ENCODE measurements at regions not wholly inside any gene's neighbourhood (a gene's known extent, or its start where the extent isn't known, plus 50 kb on each side); places are given as distances from the start of the nearest gene placed in this dataset.
"Not testable (repeated sequence)": the region's sequence is repeated elsewhere in the genome, so short reads cannot be mapped to it uniquely, and the experiment has no call there.

GRCh38 chr16:29307598-29308507, 98.7 kb downstream of the NPIPB11 start:
- no peak overlapping the region for H3K4me3 Mint-ChIP-seq
- H3K4me1 Mint-ChIP-seq = peaks cover 18% of the 10 kb centered on the region
- peak overlapping the region; percentile 72 for H3K27ac Mint-ChIP-seq
- ATAC-seq = no peak
- H3K36me3 Mint-ChIP-seq = no peaks in the 10 kb centered on the region
- no peaks in the 10 kb centered on the region for H3K9me3 Mint-ChIP-seq
- H3K27me3 Mint-ChIP-seq = no peaks in the 10 kb centered on the region

- H3K4me3 Mint-ChIP-seq = no peak overlapping the region
- no peak for ATAC-seq
- H3K4me1 Mint-ChIP-seq = peaks cover 18% of the 10 kb centered on the region
- peaks cover 5% of the 10 kb centered on the region for H3K36me3 Mint-ChIP-seq
- H3K9me3 Mint-ChIP-seq = no peaks in the 10 kb centered on the region
- H3K27ac Mint-ChIP-seq = peak overlapping the region; percentile 72
- no peaks in the 10 kb centered on the region for H3K27me3 Mint-ChIP-seq
Observed at GRCh38 chr16:29306943-29307597, 99.4 kb downstream of the NPIPB11 start.

DNA sequence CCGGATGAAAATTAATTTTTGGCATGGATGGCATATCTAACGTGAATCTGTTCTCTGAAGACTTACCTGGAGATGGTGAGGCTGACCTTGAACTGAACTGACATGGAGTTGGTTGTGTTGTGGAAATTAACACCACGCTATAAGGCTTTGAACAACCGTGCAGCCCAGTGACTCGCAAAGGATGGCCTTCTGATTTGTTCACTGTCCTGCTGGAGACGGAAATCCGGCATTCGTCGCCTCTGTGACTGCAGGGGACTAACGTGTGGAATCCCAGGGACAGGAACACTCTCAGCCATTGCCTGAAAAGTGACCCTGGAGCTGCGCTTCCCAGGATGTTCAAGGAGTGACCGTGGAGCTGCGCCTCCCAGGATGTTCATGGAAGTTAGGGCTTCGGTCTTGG, 100.3 kb downstream of the NPIPB11 start:
- H3K36me3 Mint-ChIP-seq = peaks cover 5% of the 10 kb centered on the region
- H3K4me3 Mint-ChIP-seq = no peak overlapping the region
- H3K27me3 Mint-ChIP-seq = no peaks in the 10 kb centered on the region
- no peak overlapping the region for H3K27ac Mint-ChIP-seq
- no peaks in the 10 kb centered on the region for H3K9me3 Mint-ChIP-seq
- H3K4me1 Mint-ChIP-seq = peaks cover 18% of the 10 kb centered on the region
- no peak for ATAC-seq

GRCh38 chr16:29305018-29305417, 101.5 kb downstream of the NPIPB11 start:
- not testable (repeated sequence) for H3K9me3 Mint-ChIP-seq, H3K4me3 Mint-ChIP-seq, H3K27ac Mint-ChIP-seq, H3K27me3 Mint-ChIP-seq, ATAC-seq, H3K36me3 Mint-ChIP-seq
- peaks cover 18% of the 10 kb centered on the region for H3K4me1 Mint-ChIP-seq

DNA sequence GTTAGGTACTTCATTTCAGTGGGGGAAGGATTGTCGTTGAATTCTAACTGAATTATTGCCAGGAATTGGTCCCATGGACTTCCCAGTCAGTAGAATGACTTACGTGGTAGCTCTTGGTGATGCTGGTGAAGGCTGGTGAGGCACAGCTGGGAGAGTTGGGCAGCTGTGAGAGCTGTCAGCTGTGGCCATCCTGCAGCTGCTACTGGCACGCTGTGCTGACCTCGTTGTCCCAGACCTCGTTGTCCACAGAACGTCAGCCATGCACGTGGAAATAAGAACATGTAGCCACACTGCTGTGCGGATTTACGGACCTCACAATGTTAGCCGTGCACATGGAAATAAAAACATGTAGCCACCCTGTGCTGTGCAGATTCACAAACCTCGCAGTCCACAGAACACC, 102.3 kb downstream of the NPIPB11 start:
- Mint-ChIP-seq H3K4me3 (no peak overlapping the region), H3K4me1 (peaks cover 15% of the 10 kb centered on the region), H3K36me3 (peaks cover 5% of the 10 kb centered on the region), H3K27ac (no peak overlapping the region), H3K9me3 (no peaks in the 10 kb centered on the region), H3K27me3 (no peaks in the 10 kb centered on the region)
- no peak for ATAC-seq

- no peak for ATAC-seq
- no peak overlapping the region for H3K4me3 Mint-ChIP-seq
- no peaks in the 10 kb centered on the region for H3K27me3 Mint-ChIP-seq
- H3K36me3 Mint-ChIP-seq = peaks cover 5% of the 10 kb centered on the region
- H3K27ac Mint-ChIP-seq = no peak overlapping the region
- peaks cover 8% of the 10 kb centered on the region for H3K4me1 Mint-ChIP-seq
- peaks cover 3% of the 10 kb centered on the region for H3K9me3 Mint-ChIP-seq
Observed at GRCh38 chr16:29303520-29303919, 103.0 kb downstream of the NPIPB11 start.

- Mint-ChIP-seq H3K4me1 (peaks cover 6% of the 10 kb centered on the region), H3K27me3 (no peaks in the 10 kb centered on the region)
- no peak for ATAC-seq
Observed at GRCh38 chr16:29302976-29303375, 103.5 kb downstream of the NPIPB11 start.

GRCh38 chr16:29302433-29302832, 104.1 kb downstream of the NPIPB11 start:
- not testable (repeated sequence) for ATAC-seq, H3K27me3 Mint-ChIP-seq, H3K36me3 Mint-ChIP-seq, H3K9me3 Mint-ChIP-seq, H3K4me3 Mint-ChIP-seq, H3K27ac Mint-ChIP-seq, H3K4me1 Mint-ChIP-seq

More at GRCh38 chr16:29302976-29303375, 103.5 kb downstream of the NPIPB11 start:
- Mint-ChIP-seq H3K36me3 (peaks cover 5% of the 10 kb centered on the region), H3K9me3 (peaks cover 6% of the 10 kb centered on the region), H3K4me3 (no peak overlapping the region), H3K27ac (no peak overlapping the region)

- H3K36me3 Mint-ChIP-seq, H3K9me3 Mint-ChIP-seq, H3K27me3 Mint-ChIP-seq, H3K27ac Mint-ChIP-seq, ATAC-seq, H3K4me1 Mint-ChIP-seq, H3K4me3 Mint-ChIP-seq: not testable (repeated sequence)
Observed at GRCh38 chr16:29301662-29302285, 104.7 kb downstream of the NPIPB11 start.

DNA sequence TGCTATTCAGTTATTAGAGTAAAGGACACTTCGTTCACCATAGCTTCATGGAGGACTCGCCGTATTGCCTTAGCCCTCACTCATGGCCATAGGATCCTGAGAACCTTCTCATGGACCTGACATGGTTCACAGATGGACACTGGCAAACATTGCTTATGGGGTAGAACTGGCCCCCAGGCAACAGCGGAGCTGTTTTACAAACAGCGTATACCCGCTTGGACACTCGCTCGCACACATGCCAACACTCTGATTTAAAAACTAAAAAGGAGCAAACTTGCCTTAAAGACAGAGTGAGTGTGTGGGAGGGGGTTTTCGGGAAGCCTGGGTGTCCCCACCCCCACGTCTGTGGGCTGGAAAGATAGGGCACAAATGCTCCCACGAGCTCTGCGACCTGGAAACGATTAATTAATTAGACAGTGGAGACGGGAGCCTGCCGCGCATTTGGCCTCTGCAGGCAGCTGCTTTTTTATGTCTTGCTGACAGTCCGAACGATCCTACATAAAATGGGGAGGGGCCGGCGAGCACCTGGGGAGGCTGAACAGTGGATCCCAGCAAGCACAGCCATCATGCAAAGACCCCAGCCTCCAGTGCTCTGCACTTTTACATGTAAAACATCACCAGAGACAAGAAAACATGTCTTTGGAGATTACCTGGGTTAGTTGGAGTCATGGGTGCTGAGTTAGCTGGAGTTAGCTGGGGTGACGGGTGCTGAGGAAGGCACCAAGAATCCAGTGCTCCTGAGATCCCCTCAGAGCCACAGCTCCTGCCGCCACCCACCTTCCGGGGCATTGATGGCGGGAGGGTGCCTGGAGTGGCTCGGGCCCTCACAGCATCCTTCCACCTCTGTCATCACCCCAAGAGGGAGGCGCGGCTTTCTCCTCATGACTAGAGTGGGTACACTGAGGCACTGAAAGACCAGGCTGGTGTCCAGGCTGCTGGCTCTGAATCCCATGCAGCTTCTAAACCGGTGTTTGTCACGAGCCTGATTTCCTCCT, 105.7 kb downstream of the NPIPB11 start:
- not testable (repeated sequence) for H3K27ac Mint-ChIP-seq

GRCh38 chr16:29300030-29300491, 106.5 kb downstream of the NPIPB11 start:
- not testable (repeated sequence) for H3K27me3 Mint-ChIP-seq, H3K4me1 Mint-ChIP-seq, H3K27ac Mint-ChIP-seq, H3K36me3 Mint-ChIP-seq, H3K9me3 Mint-ChIP-seq, ATAC-seq, H3K4me3 Mint-ChIP-seq

More for the DNA sequence above, 105.7 kb downstream of the NPIPB11 start:
- H3K9me3 Mint-ChIP-seq, ATAC-seq, H3K36me3 Mint-ChIP-seq, H3K27me3 Mint-ChIP-seq, H3K4me3 Mint-ChIP-seq, H3K4me1 Mint-ChIP-seq: not testable (repeated sequence)

GRCh38 chr16:29298997-29299396, 107.5 kb downstream of the NPIPB11 start:
- ATAC-seq, H3K9me3 Mint-ChIP-seq, H3K27ac Mint-ChIP-seq, H3K27me3 Mint-ChIP-seq, H3K36me3 Mint-ChIP-seq, H3K4me3 Mint-ChIP-seq: not testable (repeated sequence)
- peaks cover 16% of the 10 kb centered on the region for H3K4me1 Mint-ChIP-seq

GRCh38 chr16:29298307-29298706, 108.2 kb downstream of the NPIPB11 start:
- not testable (repeated sequence) for H3K9me3 Mint-ChIP-seq, H3K27ac Mint-ChIP-seq, H3K36me3 Mint-ChIP-seq, ATAC-seq, H3K27me3 Mint-ChIP-seq, H3K4me3 Mint-ChIP-seq
- peaks cover 18% of the 10 kb centered on the region for H3K4me1 Mint-ChIP-seq

GRCh38 chr16:29297809-29298177, 108.7 kb downstream of the NPIPB11 start:
- H3K4me1 Mint-ChIP-seq = peaks cover 18% of the 10 kb centered on the region
- H3K36me3 Mint-ChIP-seq, H3K9me3 Mint-ChIP-seq, H3K4me3 Mint-ChIP-seq, H3K27me3 Mint-ChIP-seq, H3K27ac Mint-ChIP-seq, ATAC-seq: not testable (repeated sequence)
